ENCODE measurements at regions not wholly inside any gene's neighbourhood (a gene's known extent, or its start where the extent isn't known, plus 50 kb on each side); places are given as distances from the start of the nearest gene placed in this dataset.

DNA sequence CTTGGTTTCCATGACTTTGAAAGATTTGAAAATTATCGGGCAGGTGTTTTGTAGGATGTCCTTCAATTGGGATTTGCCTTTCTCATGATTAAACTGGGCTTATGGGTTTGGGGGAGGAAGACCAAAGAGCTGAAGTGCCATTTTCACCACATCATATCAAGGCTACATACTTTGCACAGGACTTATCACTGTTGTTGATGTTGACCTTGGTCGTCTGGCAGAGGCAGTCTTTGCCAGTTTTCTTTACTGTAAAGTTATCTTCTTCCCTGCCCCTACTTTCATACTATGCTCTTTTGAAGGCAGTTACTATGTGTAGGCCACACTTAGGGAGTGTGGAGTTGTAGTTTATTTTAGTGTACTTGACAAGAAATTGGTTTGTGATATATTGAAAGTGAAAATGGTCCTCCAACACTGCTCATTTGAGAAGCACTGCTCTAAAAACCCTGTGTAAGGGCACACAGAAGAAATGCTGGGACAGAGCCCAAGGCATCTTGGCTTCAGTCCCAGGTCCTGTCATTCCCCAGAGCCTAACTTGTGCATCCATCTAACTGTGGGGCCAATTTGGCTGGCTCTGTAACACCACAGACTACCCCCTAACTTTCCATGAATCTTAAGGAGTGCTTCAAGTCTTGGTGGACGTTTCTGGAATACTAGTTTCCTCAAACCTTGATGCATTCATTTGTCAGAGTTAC is 384.9 kb downstream of the KCNRG start:
- no peak for DNase-seq

DNA sequence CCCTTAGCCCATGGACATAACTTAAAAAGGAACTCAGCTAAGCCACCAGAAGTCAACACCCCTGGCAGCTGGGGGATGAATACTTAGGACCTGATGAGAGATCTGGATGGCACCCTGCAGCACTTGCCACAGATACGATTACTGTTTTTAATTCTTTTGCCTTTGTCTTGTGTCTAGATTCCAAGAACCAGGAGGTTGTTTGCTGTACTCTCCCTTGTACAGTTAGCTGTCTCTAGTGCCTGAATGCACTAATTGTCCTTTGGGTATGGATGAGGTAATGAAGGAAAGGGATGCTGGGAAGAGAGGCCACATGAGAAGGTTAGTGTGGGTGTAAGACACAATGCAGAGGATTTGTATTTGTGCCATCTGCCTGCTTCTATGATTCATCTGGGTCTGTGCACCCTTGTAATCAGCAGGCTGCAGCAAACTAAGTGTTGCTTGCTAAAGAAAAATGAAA is 385.8 kb downstream of the KCNRG start:
- DNase-seq: no peak

DNA sequence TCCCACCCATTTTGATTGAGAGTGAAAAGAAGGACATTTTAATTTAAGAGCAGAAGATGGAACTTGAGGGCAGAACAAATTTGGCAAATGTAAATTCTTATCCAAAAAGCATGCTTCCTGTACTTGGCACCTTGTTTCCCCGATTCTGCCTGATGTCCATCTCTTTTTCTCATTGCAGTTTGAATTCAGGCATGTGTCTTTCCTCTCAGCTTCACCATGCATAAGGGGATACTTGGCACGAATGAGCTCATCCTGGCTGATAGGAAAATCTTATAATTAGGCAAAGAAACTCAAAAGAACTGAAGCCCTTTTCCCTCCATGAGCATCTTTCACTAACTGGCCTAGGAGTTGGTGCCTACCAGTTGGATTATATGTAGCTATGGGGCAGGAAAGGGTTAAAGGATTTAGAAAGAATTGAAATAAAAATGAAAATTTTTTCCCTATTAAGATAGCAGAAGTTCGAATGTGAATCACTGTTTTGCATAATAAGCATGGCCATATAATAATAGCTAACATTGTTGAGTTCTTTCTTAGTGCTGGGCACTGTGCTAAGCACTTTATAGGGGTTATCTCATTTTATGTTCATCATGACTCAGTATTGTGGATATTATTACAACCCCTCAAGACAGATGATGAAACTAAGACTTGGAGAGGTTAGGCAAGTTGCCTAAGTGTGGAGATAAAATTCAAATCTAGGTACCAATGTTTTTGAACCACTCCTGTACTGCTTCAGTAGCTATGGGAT is 386.6 kb downstream of the KCNRG start:
- DNase-seq: no peak

DNA sequence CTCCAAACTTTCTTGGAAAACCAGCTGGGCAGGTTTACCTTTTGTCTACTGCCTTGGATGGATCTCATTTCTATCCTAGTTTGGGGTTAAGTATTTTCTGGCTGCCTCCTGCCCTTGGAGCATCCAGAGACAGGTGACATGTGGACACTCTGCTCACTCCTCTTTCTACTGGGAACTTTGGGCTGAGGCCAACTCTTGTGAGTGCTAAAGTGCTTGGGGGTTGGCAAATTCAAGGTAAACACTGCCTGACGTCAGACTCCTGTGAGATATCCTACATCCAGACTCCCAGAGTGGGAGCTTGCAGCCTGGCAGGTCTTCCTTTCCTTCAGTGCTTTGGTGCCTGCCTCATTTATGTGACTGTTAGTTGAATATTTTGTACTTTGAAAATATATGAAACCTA is 388.1 kb downstream of the KCNRG start:
- DNase-seq: no peak

DNA sequence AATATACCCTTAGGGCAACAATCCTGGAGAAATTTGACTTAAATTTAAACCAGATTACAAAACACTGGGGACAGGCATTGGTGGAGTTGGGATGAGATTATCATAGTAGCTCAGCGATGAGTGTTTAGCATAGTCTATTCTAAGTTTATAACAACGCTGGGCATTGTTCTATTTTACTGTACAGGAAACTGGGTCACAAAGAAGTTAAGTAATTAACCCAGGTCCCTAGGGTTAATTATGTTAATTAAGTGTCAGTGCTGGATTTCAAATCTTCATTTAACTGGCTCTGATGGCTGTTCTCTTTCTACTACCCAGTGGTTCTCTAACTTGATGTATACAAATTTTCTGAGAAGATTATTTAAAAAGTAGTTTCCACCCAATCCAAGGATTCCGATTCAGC is 388.9 kb downstream of the KCNRG start:
- DNase-seq: no peak

DNA sequence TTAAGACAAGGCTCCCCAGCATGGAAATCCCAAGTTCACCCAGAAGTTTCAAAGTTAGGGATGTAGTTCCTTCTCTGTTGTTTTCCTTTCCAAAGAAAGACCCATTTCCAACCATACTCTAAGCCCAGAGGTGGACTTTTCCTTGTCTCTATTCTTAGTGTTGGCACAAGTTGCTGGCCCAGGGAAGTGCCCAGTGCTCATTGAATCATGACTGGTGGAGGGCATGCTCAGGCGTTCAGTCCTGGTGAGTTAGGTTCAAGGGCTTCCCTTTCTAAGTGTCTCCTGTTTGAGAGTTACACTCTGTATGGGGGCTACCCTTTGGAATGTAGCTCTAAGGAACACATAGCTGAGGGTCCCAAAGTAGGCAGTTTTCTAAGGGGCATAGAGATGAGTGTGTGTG is 389.5 kb downstream of the KCNRG start:
- no peak for DNase-seq

DNA sequence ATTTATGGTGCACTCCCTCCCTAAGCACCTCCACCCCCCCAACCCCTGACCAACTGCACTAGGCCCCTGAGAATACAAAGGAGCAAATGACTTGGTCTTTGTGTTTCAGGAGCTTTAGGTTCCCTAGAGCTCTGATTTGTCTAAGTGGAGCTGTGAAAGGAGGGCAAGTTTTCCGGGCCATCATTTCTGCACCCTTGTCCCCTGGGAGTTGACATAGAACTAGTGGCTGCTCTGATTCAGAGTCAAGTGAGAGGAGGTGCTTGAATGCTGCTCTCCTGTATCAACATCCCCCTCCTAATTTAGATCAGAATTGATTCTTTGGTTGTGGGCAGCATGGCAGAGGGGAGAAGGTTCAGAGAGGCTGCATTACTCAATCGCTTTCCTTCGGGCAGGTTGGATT is 391.6 kb downstream of the KCNRG start:
- no peak for DNase-seq

DNA sequence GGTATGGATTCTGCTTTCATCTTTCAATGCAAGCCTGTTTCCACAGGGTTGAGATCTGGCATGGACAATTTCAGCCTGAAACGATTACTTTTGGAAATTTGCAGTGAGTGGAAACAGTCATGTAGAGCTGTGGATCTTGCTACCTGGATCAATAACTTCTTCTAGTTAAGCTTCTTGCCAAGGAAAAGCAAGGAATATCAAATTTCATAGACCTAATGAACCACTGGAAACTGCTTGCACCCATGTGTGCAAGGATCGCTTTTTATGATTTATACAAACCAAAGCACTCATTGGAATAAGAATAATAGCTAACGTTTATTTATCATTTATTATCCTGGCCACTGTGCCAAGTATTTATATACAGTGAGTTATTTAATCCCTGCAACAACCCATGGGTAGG is 392.8 kb downstream of the KCNRG start:
- no peak for DNase-seq

DNA sequence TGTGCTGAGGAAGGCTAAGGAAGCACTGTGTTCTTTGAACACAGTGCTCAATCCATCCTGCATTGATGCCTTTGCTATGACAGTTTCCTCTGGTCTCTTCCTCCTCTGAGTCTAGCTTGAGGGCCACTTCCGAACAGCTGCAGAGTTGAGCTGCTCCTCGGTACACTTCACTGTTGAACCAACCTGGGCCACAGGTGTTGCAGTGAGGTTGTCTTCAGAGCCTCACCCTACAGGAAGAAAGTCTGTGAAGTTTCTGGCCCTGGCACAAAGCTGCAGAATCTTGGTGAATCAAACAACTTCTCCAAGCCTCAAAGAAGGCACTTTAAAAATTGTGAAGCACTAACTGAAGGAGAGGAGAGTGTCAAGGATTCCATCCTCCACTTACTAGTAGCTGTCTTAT is 394.0 kb downstream of the KCNRG start:
- DNase-seq: no peak

DNA sequence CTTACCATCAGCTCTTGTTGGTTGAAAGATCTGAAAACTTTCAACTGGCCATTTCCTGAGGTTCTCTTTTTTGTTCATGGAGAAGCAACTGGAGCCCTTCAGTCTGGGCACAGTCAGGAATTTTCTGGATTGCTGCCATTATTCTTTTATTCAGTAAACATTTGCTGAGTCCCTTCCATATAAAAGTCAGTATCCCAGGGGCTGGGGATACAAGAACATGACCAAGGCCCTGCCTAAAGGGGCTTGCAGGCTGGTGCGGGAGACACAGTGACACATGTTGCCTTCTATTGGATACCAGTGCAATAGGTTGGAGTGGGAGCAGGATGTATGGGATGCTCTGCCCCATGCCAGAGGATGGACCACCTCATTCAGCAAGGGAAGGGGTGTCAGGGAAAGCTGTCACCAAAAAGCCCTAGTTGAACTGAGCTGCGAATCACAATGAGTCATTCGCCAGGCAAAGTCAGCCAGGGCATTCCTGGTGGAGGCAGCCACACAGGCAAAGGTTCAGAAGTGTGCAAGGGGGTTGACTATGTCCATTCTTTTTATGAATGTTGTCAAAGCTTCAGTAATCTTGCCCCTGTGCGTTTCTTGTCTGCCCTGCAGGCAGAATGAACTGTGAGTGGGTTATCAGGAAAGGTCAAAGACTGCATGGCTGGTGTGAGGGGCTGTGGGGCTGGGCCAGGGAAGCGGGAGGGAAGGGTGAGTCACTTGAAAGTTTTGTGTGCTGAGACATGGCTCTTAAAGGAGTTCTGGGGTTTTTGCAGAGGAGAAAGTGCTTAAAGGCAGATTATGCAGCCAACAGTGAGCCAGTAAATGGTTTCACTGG is 395.9 kb downstream of the KCNRG start:
- no peak for DNase-seq

DNA sequence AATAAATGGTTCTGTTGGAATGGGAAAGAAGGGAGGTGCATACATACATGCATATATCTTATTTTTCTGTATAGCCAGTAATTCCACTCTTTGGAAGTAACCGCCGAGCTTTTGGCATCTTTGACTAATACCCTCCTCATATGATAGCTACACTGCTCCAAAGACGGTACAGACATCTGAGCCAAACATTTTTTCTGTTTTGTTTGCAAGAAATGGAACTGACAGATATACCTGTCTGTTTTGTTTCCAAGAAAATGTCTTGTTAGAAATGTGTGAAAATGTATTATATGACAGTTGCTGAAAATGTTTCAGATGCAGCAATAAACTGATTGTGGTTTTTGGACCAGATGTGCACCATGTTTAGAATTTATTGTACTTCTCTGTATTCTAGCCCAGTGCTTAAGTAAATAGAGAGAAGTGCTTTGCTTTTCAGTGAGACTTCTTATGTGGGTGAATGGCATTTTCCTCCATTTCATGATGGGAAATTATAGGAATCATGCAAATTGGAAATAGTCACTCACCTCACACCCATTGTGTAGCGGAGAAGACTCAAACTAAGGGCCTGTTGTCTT is 396.9 kb downstream of the KCNRG start:
- no peak for DNase-seq

DNA sequence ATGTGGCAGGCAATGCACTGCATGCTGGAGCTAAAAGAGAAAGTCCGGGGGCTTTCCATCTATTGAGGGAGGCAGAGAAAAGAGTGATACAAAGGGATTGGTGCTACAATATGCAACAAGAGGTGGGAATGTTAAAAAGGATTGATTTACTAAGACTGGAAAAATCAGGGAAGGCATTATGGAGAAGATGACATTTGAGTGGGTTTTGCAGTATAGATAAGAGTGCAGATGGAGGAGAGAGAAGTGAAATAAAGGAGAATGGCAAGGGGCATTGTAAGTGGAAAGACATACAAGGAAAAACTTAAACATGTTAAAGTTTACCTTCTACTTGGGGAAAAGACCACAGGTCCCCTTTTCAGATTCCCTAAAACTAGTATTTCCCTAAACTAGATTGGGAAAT is 399.4 kb downstream of the KCNRG start:
- DNase-seq: no peak

DNA sequence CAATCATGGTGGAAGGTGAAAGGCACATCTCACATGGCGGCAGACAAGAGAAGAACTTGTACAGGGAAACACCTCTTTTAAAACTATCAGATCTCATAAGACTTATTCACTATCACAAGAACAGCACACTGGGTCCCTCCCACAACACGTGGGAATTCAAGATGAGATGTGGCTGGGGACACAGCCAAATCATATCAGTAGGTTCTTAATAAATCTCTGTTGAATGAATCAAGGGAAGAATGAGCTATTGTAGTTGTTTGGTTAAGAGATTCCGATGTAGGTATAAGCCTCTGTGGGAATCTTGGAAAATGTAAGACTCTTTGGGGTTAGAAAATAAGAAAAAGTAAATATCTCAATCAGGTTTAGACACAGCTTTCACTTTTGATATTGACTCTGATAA is 400.2 kb downstream of the KCNRG start:
- DNase-seq: no peak

DNA sequence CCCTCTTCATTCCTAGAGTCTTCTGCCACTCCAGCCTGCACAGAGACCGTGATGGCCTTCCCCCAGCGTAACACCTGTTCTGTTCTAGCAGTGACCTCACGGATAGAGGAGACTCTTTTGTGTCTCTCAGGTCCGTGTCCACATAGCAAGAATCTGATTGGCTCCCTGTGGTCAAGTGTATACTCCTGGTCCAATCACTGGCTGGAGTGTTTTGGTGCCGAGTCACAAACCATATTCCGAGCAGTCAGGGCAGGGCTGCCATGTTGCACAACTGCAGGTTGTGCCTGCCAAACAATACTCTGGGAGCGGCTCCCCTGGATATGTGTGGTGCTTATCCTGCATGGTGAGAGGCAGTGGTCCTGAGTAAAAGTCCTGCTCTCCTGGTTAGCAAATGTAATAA is 402.4 kb downstream of the KCNRG start:
- no peak for DNase-seq

DNA sequence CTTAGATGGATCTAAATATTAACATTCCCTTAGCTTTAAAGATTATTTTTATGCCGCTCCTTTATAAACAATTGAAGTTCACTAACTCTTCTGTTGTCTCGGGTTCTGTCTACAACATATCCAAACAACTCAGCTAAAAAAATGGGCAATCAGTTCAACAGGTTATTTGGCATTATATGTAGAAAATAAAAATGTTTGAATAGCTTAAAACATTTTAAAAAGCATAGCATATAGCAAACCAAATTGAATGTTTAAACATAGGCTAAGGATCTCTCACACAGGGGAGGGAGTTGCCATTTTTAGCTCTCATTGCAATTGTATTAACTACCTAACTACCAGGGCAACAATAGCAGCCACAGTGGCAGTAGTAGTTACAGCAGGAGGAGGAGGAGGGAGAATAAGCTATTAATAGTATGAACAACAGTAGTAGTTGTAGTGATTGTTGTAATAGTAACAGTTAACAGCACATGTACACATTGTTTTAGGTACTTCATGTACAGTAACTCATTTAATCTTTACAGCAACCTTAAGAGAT is 404.2 kb downstream of the KCNRG start:
- no peak for DNase-seq

DNA sequence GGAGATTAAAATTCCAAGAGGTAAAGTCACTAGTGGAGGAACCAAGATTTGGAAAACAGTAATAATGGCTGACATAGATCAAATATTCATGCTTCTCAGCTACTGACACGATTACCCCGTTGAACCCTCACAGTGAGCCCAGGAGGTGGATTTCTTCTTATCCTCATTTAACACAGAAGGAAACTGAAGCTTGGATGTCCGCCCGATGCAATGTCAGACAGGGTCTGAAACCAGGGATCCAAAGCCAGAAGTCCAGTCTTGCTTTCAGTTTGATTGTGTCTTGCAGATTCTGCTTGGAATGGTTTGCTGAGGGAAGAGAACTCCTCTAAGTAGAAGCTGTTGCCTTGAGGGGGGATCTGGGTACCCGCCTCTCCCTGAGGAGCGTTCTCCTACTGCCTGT is 404.7 kb downstream of the KCNRG start:
- no peak for DNase-seq

DNA sequence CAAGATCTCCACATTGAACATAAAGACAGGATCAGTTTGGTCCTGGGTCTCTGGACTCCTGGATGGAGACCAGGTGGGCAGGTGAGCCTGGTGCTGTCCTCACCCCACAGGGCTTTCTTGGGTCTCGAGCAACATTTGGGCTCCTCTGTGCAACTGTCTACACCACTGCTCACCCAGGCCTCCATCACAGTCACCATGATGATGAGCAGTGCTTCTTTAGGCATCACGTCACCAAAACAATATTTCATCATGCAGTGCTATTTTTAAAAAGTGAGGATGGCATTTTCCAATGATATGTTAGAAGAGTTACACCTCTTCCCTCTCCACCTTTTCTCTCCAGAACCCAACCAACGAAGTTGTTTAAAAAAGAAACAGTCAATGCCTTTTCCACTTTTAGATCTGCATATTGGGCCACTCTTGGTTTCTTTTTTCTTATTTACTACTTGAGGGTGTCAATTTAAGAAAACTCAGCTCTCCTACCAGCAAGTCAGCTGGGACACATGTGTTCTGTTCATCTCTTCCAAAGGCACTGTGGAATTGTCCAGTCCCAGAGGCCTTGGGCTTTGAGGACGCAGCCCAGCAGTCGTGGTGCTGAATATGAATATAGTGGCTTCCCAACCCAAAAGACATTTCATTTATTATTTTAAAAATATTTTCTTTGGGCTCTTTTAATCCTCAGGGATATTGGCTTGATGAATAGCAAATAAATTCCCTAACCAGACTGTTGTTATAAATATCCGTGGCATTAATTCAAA is 405.7 kb downstream of the KCNRG start:
- no peak for DNase-seq

DNA sequence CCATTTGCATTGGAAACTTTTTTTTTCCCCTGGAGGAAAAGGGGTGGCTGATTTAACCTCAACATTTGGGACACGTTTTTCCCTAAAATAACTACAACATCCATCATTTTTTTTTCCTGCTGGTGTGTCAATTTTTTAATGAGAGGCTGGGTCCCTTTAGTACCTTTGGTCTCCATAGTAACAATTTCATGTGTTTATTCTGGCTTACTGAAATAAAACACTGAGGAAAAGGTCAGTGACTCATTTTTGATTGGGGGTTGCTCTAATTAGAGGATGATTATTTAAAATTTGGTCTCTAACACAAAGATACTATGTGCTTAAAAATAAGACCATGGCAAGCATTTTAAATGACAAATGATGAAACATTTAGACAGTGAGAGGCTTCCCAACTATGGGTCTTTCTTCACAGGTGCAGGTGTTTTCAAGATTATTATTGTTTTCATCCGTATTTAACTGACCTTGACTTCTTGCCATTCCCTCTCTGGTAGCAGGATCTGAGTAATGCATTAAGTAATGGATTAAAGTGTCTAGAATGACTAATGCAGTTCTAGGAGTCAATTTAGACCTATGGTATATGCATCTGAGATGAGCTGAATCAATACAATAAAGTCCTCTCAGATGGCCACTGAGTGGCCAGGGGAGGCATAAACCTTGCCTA is 406.4 kb downstream of the KCNRG start:
- no peak for DNase-seq

DNA sequence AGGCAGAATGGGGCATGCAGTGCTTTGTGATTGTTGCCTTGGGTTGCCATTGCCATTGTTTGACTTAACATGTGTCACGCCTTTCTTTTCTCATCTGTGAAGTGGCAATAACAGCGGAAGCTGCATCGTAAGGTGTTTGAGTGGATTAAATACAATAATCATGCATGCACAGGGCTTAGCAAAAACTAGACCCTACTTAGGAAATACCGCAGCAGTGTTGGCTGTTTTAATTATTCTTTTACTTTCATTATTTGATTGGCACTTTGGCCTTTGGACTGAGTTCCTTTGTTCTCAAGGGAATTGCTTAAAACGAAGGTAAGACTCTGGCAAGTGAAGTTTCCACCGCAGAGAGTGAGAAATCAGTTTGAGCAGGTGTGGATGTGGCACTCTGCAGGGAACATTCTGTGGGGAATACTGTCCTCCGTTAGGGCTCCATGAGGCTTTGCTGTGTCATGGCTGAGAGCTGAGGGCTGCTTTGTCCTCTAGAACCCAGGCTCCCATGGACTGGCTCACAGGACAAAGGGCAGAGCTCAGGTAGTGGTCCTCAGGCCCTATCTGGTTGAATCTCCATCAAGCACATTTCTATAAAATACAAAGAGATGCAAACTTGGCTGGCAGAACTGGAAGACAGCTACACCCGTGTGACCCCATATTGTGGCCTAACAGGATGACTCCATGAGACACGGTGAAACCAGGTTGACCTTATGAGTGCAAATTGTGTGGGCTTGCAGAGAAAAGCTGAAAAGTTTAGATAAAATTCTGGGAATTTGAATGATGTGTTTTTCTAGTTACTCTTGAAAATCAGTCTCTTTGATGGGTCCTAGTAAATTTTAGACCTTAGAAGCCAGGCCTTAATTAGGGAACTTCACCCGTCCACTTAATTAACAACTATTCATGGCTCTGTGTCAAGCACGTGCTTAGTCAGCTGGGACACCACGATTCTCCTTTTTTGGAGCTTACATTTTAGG is 407.2 kb downstream of the KCNRG start:
- DNase-seq: no peak

DNA sequence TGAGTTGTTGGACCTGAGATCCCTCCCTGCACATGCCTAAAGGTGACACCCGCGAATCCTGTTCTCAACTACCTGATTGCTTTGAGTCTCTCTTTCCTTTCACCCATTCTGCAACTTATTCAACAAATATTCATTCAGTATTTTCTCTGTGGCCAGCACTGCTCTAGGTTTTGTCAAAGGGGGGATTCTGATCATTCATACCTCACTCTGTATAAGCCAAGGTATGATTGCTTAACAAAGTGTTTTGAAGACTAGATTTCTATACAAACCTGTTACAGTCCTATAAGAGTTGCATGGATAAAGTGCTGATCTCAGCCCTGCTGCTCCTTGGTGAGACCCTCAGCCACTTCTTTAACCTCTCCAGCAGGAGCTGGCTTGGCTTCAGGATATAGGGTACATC is 409.7 kb downstream of the KCNRG start:
- DNase-seq: no peak

DNA sequence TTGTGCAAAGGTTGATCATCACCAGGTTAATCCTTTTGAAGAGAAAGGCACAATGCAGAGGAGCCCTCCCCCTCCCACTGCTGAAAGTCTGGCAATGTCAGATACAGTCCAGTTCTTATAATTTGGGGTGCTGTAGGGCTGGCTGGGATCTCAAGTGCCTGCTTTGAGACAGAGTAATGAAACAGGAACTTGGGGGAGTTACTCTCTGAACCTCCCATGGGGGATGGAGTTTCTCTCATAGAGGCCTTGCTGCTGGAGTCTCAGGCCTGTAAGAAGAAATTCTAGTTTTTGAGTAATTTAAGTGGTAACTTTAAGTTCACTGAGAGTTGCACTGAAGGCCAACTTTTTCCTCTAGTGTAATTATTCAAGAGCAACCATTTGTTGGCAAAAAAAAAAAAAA is 410.5 kb downstream of the KCNRG start:
- DNase-seq: no peak

Measured in activated CD4-positive, alpha-beta T cell treated with anti-CD3 and anti-CD28 coated beads, Interleukin-2, amount 50 U/mL, for 4 hours (primary cell).